Left renal cortex interstitium (tissue), 4 donors: ENCODE measurements at regions not wholly inside any gene's neighbourhood (a gene's known extent, or its start where the extent isn't known, plus 50 kb on each side); places are given as distances from the start of the nearest gene placed in this dataset.

Experiments
- DNase-seq, 4 donors: peaks; one replicate each; pipeline ENCODE4 v3.0.0-alpha.2; 2013; ENCODE audit warnings: low read depth in 4 of 4, low spot score in 2 of 4, missing footprints in 1 of 4

DNA sequence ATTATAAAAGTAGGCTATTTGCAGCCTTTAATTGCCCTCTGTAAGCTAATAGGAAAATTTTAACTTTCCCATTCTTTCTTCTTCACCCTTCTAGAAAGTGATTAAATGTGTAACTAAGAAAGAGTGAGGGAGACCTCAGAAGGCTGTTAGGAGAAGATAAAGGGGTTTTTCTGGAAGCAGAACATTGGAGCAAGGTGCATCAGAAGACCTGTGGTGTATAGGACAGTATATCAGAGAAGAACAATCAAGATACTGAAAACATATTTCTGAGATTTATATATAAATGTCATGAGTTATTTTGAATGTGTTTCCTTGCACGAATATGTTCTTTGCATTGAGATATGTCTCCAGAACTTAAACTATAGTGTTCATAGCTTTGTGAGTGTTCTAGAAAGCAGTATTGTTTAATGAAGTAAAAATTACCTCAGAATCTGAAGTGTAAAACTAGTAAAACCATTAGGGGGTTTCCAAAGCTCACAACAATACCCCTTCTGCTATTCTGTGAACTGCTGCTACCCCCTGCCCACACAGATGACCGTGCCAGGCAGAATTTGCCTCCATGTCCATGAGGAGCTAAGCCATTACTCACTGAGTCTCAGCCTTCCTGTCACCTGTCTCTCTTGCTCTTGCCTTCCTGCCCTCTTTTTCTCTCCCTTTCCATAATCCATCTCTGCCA is 537.9 kb downstream of the EPHA4 start:
- DNase-seq = no peak

DNA sequence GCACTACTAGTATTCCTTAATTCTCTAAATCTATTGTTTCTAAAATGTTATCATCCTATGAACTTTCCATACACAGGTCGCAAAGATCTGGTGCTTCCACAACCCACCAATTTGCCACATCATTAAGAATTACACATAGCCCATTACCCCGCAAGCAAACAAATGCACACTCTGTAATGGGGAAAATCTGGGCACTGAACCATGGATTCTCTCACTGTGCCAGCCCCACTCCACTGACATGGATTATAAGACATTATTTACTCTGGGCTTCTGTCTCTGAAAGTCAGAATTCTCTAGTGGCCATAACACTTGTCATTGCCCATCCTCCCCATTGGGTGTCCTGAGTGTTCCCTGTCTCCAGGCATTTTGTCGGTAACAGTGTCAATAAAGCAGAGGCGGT is 537.1 kb downstream of the EPHA4 start:
- no peak for DNase-seq

DNA sequence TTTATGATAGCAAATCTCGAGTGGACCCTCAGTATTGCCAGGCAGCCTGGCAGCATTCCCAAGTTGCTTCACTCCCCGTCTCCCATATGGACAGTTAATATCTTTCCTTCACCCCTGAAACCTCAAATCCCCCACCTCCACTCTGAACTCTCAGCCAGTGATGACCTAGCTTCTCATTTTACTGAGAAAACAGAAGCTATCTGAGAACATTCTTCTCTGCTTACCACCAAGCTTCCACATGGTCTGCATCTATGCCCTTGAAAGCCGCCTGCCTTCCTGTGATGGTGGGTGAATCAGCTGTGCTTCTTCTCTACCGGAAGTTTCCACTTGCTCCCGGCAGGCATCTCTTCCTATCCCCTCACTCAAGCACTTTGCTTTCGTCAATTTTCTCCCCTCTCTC is 529.2 kb downstream of the EPHA4 start:
- no peak for DNase-seq

DNA sequence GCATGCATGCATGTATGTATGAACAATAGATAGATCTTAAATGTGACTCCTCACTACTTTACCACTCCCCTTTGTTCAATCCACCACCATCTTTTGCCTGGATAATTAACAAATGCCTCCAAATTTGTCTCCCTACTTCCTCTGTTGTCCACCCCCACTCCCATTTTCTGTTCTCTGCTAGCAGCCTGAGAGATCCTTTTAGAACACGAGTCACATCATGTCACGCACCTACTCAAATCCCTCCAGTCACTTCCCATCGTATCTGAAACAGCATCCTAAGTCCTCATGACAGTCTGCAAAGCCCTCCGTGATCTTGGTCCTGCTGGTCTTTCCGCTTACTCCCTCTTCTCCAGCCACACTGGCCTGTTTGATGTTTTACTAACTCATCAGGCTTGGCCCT is 527.3 kb downstream of the EPHA4 start:
- no peak for DNase-seq

DNA sequence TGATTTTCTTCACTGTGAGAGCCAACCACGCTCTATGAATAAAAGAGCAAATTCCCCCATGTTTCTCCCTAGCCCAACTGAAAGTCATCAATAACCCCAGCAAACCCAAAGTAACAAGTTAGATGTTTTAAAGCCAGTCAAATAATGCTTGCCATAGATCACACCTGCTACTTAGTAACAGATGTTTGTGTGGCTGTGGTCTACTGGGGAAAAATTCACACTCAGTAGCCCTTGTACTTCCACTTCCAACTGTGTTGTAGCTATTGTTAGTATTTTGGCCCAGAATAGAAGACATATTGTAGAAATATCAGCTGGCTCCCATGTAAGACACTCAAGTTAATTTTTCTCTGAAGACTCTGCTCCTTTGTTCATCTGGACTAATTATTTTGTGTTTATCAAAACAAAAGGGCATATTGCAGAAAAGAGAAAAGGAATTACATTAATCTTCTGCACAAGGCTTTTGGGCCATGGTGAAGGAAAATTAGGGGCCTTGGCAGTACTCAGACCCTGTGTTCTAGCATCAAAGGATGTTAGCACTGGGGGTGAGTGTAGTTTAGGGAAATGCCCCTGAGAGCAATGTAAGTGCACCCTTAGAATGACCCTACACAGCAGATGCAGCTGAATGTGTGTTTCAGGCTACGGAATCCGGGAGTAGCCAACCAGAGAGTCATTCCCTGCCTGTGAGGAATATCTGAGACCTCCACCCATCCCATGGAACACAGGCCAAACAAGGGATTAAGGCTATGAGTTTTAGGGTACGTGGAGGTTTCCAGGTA is 521.9 kb downstream of the EPHA4 start:
- DNase-seq = no peak

DNA sequence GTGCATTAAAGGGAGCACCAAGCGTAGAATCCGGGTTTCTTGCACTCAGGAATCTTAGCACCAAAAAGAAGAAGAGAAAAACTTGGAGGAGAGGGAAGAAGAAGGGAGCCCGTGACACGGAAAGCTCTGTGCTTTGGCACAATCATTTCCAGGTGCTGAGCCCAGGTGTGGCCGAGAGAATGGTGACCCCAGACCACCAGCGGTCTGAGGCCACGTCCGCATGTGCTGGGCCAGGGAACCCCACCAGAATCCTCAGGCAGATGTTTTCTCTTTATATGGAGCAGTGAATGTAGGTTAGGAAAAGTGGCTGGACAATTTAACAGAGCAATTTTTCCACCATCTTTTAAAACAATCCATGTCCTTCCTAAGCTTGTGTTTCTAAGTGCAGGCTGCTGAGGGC is 520.9 kb downstream of the EPHA4 start:
- no peak for DNase-seq

DNA sequence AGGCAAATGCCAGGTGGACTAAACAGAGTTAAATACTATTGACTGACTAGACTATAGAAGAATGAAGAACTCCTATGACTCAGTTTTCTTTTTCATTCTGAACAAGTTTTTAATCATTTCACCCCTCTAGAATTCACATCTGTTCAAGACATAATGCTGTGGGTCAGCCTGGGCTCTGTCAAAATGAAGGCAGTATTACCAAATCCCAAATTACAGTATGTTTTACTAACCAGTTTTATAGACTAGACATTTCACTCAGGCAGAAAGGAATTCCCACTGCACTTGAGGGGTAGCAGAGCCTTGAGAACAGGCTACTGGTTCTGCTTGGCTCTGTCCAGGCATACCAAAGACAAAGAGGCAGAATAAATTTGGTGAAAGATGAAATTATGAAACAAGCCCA is 511.7 kb downstream of the EPHA4 start:
- DNase-seq = no peak

DNA sequence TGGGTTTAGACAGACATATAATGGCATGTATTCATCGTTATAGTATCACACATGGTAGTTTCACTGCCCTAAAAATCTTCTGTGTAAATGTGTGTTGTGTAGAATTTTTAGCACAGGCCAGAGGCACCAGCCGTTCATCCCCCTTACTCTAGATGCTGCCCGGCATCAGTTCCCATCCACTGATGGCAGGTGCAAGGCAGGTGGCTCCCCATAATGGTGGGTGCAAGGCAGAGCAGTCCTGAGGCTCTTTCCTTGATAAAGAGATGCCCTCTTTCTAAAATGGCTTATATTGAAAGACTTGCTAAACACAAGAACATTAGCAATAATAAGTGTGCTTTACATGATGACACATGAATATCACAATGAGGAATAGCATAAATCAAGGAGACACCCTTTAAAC is 508.5 kb downstream of the EPHA4 start:
- DNase-seq = no peak

DNA sequence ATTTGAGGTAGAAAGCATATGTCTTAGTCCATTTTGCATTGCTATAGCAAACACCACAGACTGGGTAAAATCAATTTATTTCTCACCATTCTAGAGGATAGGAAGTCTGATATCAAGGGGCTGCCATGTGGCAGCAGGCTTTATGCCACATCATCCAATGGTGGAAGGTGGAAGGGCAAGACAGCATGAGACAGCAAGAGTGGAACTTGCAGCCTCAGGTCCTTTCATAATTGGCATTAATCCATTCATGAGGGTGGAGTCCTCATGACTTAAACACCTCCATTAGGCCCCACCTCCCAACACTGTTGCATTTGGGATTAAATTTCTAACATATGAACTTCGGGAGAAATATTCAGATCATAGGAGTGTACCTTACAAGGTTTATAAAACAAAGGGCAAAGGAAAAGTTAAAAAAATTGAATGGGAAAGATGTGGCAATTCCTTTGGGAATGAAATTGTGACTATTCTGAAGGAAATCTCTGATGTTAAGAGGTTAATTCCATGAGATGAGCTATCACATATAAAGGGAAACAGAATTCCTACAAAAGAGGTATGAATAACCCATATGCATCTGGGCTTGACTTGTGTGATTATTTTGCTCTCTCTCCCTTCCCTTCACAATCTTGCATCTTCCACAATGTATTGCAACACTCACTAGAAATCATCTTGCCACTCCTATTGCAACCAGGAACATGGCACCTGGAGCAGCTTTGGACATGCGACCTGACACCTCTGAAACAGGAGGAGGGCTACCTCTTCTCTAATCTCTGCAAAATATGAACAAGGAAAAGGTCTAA is 507.8 kb downstream of the EPHA4 start:
- DNase-seq = no peak

DNA sequence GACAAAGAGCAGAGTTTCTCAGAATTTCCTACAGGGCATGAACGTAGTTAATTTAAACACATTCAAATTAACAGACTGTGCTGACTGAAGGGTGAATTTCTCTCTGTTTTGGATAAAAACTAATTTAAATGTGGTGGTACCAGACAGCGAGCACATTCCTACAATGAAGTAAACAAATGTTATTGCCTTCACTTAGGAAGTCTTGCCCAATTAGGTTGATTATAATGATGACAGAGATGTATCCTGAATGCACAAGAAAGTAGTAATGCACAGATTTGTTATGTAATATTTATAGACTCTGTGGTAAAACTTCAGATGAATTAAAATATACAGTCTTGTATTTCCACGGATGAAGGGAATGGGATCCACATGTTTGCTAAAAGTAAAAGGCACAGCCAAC is 507.2 kb downstream of the EPHA4 start:
- DNase-seq = no peak

DNA sequence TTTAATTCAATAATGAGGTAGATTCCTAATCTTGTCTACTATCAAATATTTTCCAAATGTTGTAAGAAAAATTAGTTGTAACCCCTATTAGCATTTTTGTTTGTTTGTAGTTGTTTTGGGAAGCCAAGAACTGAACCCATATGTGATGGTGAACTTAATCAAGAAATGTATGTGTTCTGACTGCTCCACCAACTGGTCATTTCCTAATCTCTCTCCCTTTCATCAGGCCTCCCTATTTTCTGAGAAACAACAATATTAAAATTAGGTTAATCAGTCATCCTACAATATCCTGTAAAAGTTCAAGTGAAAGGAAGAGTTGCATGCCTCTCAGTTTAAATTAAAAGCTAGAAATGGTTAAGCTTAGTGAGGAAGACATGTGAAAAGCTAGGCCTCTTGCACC is 504.0 kb downstream of the EPHA4 start:
- DNase-seq = no peak

DNA sequence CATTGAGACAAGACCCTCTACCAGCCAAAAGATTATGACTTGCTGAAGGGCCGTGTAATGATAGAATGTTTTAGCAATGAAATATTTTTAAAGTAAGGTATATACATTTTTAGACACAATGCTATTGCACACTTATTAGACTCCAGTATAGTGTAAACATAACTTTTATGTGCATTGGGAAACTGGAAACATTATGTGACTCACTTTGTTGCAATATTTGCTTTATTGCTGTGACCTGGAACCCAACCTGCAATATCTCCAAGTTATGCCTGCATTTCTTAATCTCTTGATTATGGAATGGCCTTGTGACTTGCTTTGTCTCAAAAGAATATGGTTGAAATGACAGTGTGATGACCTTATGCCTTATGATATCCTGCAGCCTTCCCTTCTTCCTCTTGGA is 502.0 kb downstream of the EPHA4 start:
- DNase-seq = no peak

DNA sequence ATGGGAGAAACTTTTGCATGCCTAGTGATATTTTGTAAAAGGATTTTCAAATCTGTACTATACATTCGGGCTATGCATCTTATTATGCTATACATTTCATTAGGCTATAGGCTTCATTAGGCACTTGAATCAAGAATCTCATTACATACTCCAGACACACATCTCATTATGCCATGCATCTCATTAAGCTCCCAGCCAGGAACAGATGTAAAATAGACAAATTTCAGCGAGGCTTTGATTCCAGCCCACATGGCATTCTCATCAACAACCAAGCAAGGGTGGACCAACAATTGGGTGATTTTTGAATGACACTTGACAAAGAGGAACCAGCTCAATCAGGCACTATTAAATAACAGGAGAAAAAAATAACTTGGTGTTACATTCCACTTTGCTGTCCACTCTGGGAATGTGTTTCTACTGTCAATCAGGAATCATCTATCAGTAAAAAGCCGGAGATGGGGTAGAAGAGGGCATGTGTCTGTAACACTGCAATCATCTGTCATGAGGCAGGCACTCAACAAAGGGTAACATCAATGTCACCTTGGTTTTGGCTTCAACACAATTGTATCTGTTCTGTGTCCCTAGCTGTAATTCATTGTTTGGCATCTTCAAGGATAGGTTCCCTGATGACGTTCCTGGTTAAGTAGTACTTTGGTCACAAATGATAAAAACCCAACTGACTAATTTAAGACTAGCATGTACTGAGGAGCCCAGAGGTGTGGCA is 498.6 kb downstream of the EPHA4 start:
- no peak for DNase-seq

DNA sequence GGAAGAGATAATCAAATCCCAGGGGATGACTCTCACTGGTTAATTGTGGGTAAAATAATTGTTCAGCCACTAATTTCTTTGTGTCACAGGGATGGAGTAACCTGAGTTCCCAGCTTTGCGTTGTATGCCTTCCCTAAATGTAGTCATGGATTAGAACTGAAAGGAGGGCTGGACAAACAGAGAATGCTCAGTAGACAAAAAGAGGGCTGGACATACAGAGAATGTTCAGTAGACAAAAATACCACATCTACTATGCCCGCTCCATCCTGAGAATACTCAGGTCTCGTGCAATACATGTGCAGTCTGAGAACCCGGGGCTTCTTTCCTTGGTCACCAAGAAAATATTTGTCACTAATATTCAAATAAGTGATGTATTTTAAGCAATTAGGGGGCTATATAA is 497.9 kb downstream of the EPHA4 start:
- DNase-seq = no peak

DNA sequence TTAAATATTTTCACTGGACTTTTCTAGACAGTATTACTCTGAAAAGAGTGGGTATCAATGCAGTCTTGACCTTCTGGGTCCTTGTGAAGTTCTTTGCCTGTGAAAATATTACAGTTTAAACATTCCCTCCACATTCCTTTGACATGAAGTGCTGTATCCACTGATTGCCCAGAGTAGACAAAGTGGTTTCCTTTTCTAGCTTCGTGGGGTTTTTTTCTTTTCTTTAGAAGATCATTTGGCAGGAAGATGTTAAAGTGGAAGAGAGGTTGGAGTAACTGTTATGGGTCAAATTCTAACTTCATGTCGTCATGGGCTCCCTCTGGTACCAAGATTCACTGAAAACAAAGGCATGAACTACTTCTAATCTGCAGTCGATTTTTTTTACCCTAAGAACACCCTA is 496.9 kb downstream of the EPHA4 start:
- no peak for DNase-seq

DNA sequence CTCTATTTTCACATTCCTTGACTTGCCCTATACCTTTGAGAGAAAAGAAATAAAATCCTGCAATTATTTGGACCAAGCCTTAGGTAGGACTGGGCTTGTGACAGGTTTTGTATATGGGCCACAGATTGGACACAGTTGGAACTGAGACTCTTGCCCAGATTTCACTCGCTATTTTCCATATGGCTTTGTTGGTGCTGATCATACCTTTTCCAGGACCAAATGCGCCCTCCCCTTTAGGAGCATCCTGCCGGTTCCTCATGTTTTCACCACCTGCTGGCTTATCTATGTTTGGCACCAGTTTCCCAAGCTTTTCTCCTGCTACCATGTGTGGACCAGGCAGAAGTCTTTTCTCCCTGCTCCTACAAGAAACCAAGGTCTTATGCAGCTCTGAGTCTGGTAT is 494.9 kb downstream of the EPHA4 start:
- DNase-seq = no peak

DNA sequence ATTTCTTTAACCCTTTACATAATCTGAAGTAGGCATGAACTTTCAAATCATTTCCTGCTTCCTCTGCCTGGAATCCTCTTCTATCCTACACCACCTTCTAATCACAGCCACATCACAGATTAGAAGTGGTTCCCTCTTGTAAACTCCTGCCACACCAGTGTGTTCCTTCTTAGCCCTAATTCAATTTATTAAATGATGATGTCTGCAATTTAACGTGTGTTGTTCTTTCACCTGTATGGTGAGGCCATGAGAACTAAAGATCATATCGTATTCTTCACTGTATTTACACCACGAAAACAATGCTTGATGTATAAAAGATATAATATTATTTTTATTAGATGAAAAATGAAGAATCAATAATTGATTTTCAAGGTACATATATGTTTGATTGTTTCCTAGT is 494.3 kb downstream of the EPHA4 start:
- no peak for DNase-seq

DNA sequence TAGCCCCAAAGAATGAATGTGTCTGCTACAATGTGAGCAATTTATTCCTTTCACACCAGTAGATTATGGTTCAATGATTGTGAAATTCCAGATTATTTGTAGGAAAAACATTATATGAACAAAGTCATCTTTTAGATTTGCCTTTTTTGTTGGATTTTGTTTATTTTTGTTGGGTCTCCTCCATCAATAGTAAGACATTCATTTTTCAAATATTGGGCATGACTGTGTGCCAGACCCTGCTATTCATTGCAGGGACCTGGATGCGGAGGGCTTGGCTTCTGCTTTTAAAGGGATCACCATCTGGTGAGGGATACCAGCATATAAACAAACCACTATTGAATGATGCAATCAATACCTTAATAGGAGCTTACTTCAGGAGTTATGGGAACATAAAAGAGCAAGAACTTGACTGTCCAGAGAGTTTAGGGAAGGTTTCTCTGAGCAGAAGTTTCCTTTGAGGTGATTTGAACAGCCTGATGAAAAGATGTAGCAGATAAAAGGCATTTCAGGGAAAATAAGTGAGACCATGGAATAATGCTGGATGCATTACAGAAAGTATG is 486.7 kb downstream of the EPHA4 start:
- DNase-seq = no peak

DNA sequence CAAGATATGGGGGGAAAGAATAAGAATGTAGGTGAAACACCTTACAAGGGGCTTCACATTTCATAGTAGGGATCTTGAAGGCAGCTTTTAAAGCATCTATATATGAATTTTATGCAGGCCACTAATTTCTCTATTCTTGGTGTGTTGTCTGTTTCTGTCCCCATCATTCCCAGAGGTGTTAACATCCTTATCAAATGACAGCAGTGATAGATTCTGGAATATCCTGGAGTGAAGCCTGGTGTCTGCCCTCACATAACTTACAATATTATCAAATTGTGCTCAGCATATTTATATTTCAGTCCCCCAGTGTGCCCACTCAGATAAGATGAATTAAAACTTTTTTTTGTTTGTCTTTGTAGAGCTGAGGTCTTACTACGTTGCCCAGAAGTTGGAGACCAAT is 486.2 kb downstream of the EPHA4 start:
- DNase-seq = no peak

DNA sequence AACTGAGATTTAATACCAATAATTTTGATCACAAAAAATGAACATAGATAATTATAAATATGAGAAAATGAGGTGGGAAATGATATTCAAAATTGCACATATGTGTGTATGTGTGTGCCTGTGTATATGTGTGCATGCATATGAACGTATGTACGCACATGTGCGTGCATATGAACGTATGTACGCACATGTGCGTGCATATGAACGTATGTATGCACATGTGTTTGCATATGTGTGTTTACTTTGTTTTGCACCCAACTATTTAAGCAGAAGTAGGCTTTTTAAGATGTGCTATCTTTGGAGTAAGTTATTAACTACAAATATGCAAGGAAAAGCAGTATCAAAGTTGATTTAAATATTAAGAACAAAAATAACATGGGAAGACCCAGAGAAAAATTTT is 484.3 kb downstream of the EPHA4 start:
- DNase-seq = no peak

DNA sequence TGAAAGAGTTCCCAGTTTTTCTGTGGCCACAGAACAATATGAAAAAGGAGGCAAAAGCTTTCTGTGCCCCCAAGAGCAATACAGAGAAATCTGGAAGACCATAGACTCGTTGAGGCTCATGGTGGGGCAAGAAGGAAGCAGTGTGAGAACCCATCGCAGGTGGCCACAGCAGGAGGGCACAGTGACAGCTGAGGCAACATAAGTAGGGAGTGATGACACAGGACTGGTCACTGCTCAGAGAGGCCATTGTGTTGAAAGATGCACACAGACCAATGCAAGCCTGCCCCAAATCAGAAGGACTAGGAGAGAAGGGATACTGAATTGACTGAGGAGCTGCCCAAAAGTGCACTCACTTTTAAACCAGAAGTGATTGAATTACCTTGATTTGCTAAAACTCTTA is 483.6 kb downstream of the EPHA4 start:
- DNase-seq = no peak
